NCI-H1436 treated with DMSO at 0.1 percent for 48 hours (cell line): ENCODE measurements at regions not wholly inside any gene's neighbourhood (a gene's known extent, or its start where the extent isn't known, plus 50 kb on each side); places are given as distances from the start of the nearest gene placed in this dataset.

ENCODE experiments used
- DNase-seq: peaks from one replicate; lab custom pipeline; 2025; lab: John Stamatoyannopoulos, UW

- DNase-seq = no peak
Observed at GRCh38 chr4:67234296-67234695, 311.0 kb downstream of the CENPC start.

DNA sequence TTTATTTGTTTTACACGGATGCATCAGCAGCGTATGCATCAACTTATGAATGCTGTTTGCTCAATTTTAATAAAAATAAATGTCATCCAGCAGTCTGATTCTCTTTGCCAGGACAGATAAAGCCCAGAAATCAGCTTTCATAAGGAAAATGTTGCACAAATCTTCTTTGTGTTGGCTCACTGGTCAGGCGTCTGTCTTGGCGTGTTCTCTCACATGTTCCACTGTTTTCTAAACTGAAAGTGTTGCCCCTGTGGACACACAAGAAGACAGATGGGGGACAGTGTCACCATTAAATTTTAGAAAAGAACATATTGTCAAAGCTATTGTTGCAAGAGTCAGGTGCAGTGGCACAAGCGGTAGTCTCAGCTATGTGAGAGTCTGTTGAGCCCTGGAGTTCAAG is 316.2 kb downstream of the CENPC start:
- DNase-seq = no peak

- no peak for DNase-seq
Observed at GRCh38 chr4:67220861-67221260, 324.4 kb downstream of the CENPC start.

DNA sequence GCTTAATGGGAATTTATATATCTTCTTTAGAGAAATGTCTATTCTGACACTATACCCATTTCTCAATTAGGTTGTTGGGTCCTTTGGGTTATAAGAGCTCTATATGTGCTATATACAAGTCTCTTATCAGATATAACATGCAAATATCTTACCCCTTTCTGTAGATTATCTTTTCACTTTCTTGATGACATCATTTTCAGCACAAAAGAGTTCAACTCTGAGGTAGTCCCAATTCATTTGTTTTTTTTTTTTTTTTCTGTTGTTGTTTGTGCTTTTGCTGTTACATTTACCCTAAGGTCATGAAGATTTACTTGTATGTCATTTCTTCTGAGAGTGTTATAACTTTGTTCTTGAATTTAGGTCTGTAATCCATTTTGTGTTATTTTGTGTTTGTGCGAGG is 326.4 kb downstream of the CENPC start:
- DNase-seq = no peak

GRCh38 chr4:67207941-67208441 is 337.3 kb downstream of the CENPC start:
- no peak for DNase-seq

DNA sequence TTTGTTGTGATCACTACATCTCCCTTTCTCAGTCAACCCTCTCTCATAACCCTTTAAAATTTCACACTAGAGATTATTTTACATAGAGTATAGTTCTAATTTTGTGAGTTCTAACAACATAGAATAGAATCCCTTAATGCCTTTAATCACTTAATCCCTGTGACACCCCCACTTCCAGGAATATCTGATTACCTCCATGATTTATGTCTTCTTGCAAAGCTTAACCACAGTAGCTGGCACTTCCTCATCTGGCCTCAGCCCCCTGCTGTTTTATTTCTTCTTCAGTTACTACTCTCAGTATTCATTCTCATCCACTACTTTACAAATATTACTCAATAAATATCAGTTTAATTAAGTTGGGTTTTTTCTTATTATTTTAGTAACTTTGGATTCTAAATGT is 340.9 kb downstream of the CENPC start:
- no peak for DNase-seq

DNA sequence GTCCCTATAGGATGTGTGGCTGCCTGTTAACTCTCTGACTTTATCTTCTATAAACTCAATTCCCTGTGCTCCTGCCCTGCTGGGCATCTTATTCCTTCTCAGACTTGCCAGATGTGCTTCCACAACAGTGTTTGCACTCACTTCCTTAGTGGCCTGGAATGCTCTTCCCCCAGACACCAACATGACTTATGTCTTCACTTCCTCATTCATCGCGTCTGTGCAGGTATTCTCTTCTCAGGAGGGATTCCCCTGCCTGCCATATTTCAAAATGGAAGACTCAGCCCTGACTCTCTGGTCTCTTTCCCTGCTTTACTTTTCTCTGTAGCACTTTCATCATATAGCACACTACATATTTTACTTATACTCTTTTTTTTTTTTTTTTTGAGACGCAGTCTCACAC is 344.0 kb downstream of the CENPC start:
- DNase-seq = no peak

DNA sequence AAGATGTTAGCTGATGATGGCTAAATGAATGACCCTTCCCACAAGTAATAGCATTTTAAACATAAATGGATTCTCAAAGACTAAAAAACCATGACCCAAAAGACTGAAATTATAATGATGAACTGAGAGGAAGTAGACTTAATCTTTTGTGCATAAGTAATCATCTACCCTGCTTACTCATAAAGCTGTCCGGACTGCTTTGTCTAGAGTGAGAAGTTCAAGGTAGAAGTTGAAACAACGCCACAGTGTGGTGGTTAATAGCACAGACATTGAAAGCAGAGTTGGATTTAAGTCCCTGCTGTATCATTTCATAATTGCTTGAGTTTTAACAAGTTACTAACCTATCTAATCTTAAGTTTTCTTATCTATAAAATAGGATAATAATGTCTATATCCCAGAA is 346.6 kb downstream of the CENPC start:
- DNase-seq = no peak

DNA sequence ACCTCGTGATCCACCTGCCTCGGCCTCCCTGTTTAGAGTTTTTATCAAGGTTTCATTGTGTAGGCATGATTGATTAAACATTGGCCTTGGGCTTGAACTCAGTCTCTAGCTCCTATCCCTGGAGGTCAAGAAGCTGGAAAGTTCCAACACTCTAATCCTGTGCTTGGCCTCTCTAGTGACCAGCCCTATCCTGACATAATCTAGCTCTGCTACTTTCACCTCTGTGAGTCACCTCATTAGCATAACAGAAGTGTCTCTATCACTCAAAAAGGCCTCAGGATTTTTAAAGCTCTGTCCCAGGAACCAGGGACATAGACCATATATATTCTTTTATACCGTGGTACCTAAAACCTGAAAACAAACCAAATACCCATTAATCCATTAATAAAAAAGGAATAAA is 377.5 kb downstream of the CENPC start:
- DNase-seq = no peak

GRCh38 chr4:67162690-67163089 is 382.6 kb downstream of the CENPC start:
- DNase-seq = no peak

- no peak for DNase-seq
Observed at GRCh38 chr4:67161311-67161710, 384.0 kb downstream of the CENPC start.

- no peak for DNase-seq
Observed at GRCh38 chr4:67160394-67160793, 384.9 kb downstream of the CENPC start.

DNA sequence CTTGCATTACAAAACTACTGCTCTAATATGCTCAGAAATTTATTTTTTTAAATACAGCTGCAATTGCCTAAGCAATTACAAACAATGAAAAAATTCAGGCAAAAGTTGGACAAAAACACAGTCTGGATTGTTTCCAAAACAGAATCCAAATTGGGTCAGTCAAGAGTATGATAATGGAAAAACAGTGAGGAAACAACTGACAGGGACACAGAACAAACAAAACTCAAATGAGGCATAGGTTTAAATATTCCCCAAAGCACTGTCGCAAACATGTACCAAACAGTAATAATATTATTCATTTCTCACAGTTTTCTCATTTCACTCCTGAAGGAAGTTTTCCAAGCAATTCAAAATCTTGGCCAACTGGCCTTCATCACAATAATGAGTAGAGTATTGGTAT is 386.6 kb downstream of the CENPC start:
- DNase-seq = no peak

DNA sequence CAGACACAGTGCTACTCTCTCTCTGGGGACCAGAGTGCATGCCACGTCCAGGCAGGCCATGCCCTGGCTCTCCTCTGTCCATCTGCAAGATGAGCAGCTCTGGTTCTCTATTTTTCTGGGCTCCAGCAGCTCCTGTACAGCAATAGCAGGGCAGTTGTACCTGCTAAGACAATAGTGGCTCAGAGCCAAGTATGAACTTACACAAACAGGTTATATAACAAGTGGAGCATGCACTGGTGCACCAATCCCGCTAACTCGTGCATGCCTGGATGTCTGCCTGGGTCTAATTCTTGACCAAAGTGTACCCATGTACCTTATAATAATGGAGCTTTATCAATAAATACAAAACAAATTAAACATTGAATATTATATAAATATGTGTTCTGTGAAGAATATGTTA is 392.3 kb downstream of the CENPC start:
- no peak for DNase-seq

GRCh38 chr4:67151376-67152343 is 393.6 kb downstream of the CENPC start:
- no peak for DNase-seq

DNA sequence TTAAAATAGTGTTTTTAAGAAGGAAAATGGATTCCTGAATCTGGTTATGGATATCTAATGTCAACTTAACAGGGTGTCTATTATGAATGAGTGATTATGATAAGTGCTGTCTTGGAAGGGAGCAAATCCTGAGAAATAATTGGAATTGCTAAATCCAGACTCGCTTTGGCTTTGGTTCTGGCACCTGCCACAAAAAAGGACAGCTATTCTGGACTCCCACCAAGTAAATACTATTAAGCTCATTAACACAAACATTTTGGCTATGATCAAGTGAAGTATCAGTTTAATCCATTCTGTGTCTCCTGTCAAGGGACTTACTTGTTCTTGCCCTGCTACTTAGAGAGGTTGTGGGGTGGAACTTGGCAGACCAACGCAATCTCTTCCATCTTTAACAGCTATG is 403.7 kb downstream of the CENPC start:
- no peak for DNase-seq

- DNase-seq = no peak
Observed at GRCh38 chr4:67134616-67135015, 410.7 kb downstream of the CENPC start.

DNA sequence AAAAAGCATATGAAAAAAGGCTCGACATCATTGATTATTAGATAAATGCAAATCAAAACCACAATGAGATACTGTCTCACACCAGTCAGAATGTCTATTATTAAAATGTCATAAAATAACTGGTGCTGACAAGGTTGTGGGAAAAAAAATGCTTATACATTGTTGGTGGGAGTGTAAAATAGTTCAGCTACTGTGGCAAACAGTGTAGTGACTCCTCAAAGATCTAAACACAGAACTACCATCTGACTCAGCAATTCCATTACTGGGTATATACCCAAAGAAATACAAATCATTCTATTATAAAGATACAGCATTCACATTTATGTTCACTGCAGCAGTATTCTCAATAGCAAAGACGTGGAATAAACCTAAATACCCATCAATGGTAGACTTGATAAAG is 412.1 kb downstream of the CENPC start:
- no peak for DNase-seq

DNA sequence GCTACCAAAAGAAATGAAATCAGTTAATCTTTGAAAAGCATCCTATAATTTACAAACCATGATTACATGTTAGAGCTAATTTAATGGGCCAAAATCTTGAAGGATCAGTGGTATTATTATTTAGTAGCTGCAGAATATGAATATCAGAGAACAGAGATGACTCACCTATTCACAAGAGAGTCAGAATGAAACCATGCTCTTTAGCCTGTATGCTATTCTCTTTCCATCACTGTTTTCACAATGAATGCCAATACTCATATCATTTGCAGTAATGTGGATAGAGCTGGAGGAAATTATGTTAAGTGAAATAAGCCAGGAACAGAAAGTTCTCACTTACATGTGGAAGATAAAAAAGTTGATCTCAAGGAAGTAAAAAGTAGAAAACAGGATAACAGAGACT is 414.1 kb downstream of the CENPC start:
- no peak for DNase-seq

DNA sequence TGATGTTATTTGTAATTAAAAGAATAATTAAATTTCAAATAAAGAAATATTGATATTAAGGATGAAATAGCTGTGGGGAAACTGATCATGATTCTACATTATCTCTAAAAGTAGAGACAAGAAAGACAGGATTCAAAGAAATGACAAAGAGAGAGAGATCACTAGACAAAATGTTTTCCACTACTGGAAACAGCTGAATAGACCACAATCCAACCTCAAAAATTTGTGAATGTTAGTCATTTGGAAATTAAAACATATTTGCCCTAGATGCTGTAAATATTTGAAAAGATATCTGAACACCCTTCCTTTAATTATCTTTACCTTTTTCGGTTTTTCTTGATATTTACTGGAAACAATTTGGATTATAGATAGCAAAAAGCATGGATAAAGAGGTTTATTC is 414.9 kb downstream of the CENPC start:
- DNase-seq = no peak

GRCh38 chr4:67126570-67126969 is 418.7 kb downstream of the CENPC start:
- DNase-seq = no peak

DNA sequence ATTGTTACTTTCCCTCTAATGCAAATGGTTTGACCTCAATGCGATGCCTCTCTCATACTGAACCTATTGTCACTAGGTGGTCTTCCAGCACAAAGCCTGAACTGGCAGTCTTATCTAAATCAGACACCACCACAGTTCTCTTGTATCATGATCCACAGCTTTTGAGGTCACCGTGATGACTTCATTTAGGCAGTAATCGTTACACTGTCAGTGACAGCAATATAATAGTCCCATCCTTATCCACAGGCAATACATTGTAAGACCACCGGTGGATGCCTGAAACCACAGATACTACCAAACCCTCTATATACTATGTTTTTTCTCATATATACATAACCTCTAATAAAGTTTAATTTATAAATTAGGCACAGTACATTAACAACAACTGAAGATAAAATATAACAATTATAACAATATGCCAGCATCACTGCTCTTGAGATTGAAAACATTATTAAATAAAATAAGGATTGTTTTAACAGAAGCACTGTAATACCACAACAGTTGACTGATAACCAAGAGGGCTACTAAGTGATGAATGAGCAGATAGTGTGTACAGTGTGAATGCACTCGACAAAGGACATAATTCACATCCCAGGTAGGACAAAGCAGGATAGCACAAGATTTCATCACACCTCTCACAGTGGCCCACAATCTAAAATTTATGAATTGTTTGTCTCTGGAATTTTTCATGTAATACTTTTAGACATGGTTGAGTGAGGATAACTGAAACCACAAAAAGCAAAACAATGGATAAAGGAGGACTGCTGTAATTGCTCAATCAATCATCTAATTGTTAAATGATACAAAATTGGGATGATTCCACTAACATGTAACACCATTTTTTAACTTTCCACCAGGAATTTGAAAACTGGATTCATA is 419.4 kb downstream of the CENPC start:
- no peak for DNase-seq

DNA sequence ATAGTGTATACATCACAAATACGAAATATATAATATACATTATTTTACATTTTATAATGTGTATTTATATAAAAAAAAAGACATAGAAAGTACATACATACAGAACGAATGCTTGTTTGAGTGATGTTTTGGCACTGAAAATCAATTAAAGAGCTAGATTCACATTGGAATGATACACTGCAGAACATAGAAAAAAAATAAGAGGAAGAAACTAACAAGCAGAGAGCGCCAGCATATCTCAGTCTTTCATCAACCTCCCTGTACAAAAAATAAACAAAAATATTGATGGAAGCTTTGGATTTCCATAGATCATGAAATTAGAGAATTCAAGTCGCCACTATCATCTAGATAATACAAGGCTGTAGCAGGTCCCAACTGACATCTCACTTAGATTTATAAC is 420.6 kb downstream of the CENPC start:
- DNase-seq = no peak
